ENCODE measurements at regions not wholly inside any gene's neighbourhood (a gene's known extent, or its start where the extent isn't known, plus 50 kb on each side); places are given as distances from the start of the nearest gene placed in this dataset.
A peak's percentile ranks its signal among the peaks of the same experiment; 100 is the strongest.

DNA sequence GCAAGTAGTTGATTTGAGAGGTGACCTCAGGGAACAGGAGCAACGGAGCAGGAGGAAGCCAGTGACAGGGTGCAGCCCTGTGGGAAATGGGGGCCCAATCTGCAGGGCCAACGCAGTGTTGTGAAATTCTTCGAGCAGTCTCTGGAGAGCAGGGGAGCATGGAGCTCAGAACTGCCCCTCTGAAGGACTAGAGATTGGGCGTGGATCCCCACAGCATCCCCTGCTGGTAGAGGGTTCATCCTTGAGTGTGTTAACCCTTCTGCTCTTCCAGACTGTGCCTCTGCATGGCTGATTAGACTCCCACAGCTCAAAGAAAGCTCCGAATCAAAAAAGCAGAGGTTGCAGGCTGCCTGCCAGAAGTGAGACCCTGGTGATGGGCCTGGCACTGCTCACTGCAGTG lies 77.9 kb upstream of the UQCRFS1 start:
- H3K56ac ChIP-seq (replicated peaks; ENCODE audit: insufficient read length, low read depth, low read length), result no peak overlapping the region
- H3K18ac ChIP-seq (ENCODE audit: extremely low read depth, low read length), result no peak overlapping the region
- H3K9me3 ChIP-seq (ENCODE audit: insufficient read depth in 2 of 2, low read depth in 1 of 2, low read length in 1 of 2), result no peaks in the 10 kb centered on the region
- H3K36me3 ChIP-seq (ENCODE audit: control insufficient read depth in 2 of 4, insufficient read depth in 4 of 4, low read length in 3 of 4), result no peaks in the 10 kb centered on the region
- H3K4me2 ChIP-seq (ENCODE audit: insufficient read depth in 1 of 2, low read depth in 2 of 2, low read length in 2 of 2), result no peak overlapping the region
- peak overlapping the region; percentile 75; the same call in 1 of the 2 replicates for H4K8ac ChIP-seq (ENCODE audit: extremely low read depth, insufficient read depth, low read length)
- no peaks in the 10 kb centered on the region for H4K20me1 ChIP-seq (replicated peaks in 1 of 2; ENCODE audit: control insufficient read depth in 1 of 2, insufficient read depth in 2 of 2, low read length in 2 of 2)
- H3K4me3 ChIP-seq (ENCODE audit: extremely low read depth in 1 of 4, insufficient read depth in 2 of 4, low read depth in 3 of 4, low read length in 4 of 4), result no peak overlapping the region
- no peak overlapping the region for H2BK120ac ChIP-seq (replicated peaks; ENCODE audit: low read depth, low read length)
- no peak overlapping the region for H3K4ac ChIP-seq (replicated peaks; ENCODE audit: insufficient read length, low read depth, low read length)
- H3K23me2 ChIP-seq (ENCODE audit: low read depth, low read length), result no peaks in the 10 kb centered on the region
- no peak overlapping the region for H2BK12ac ChIP-seq (ENCODE audit: low read depth, low read length)
- TF ChIP-seq FOSL1 (IDR thresholded peaks at IDR 0.05; ENCODE audit: insufficient read depth, low read depth, low read length) (no peak), RAD21 (IDR thresholded peaks at IDR 0.05 in 1 of 2, conservative IDR thresholded peaks at IDR 0.05 in 1 of 2; ENCODE audit: low read depth in 2 of 2, low read length in 2 of 2) (peak; percentile 8 to 33; a peak in 2 of 4 replicates)
- TF ChIP-seq, protein P1, sequence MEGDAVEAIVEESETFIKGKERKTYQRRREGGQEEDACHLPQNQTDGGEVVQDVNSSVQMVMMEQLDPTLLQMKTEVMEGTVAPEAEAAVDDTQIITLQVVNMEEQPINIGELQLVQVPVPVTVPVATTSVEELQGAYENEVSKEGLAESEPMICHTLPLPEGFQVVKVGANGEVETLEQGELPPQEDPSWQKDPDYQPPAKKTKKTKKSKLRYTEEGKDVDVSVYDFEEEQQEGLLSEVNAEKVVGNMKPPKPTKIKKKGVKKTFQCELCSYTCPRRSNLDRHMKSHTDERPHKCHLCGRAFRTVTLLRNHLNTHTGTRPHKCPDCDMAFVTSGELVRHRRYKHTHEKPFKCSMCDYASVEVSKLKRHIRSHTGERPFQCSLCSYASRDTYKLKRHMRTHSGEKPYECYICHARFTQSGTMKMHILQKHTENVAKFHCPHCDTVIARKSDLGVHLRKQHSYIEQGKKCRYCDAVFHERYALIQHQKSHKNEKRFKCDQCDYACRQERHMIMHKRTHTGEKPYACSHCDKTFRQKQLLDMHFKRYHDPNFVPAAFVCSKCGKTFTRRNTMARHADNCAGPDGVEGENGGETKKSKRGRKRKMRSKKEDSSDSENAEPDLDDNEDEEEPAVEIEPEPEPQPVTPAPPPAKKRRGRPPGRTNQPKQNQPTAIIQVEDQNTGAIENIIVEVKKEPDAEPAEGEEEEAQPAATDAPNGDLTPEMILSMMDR (IDR thresholded peaks at IDR 0.05; ENCODE audit: control extremely low read depth in 1 of 3, insufficient read depth in 1 of 3, low read depth in 1 of 3, low read length in 3 of 3), result peak; percentile 19 to 37 (median 23); a peak in 3 of 4 replicates
- FAIRE-seq (no peak), DNase-seq (ENCODE audit: low read depth in 1 of 2, low spot score in 2 of 2) (no peak)
- 0 out of 2 replicates have a peak overlapping the region, but pooled peaks have one; percentile 58 for H2AFZ ChIP-seq (ENCODE audit: low read length)
- H3K9ac ChIP-seq (replicated peaks in 1 of 4; ENCODE audit: extremely low read depth in 1 of 4, low read depth in 3 of 4, low read length in 3 of 4), result no peak overlapping the region
- CTCF ChIA-PET (ENCODE audit: partially characterized antibody), result interaction anchor here (0.8 to 2.2 kb wide), 11 partner anchors 11 to 238 kb away, joined by 3 to 10 read pairs (median 3); no protein-coding TSS in a partner anchor
- H2BK15ac ChIP-seq (ENCODE audit: low read length), result no peak overlapping the region
- no peak overlapping the region for H2BK20ac ChIP-seq (ENCODE audit: low read length)
- POLR2A ChIA-PET (ENCODE audit: partially characterized antibody), result no interaction called here
- no peak overlapping the region for H2BK5ac ChIP-seq (ENCODE audit: low read depth, low read length)
- no peak overlapping the region for H4K5ac ChIP-seq (ENCODE audit: insufficient read length, low read depth, low read length)
- no peaks in the 10 kb centered on the region for H3K27me3 ChIP-seq (replicated peaks in 1 of 4; ENCODE audit: control insufficient read depth in 3 of 4, extremely low read depth in 1 of 4, insufficient read depth in 3 of 4, low read length in 3 of 4)
- no peaks in the 10 kb centered on the region for H3K79me2 ChIP-seq (ENCODE audit: control insufficient read depth in 1 of 2, insufficient read depth in 2 of 2, low read length in 2 of 2)
- H2AK5ac ChIP-seq (ENCODE audit: low read depth, low read length), result no peak overlapping the region
- H3K14ac ChIP-seq (ENCODE audit: insufficient read length), result no peak overlapping the region
- no peak overlapping the region for H4K91ac ChIP-seq (replicated peaks; ENCODE audit: insufficient read length, low read length)
- no peak overlapping the region for H3K23ac ChIP-seq (ENCODE audit: insufficient read length)
- 86% methylated on average over 5 of the region's 5 CpGs; no CpG with 5 or more reads in 1 of the 2 experiments for WGBS, 2 experiments (ENCODE audit: extremely low coverage in 1 of 2, insufficient coverage in 1 of 2, insufficient read length in 1 of 2, insufficient replicate concordance in 2 of 2, low coverage in 1 of 2, low lambda C conversion rate in 2 of 2, missing lambda C conversion rate in 1 of 2)
- no peak overlapping the region for H3K27ac ChIP-seq (ENCODE audit: low read depth, low read length)
- no peaks in the 10 kb centered on the region for H3K79me1 ChIP-seq (ENCODE audit: low read depth, low read length)
- H3K4me1 ChIP-seq (replicated peaks in 1 of 4; ENCODE audit: control insufficient read depth in 3 of 4, insufficient read depth in 4 of 4, low read length in 3 of 4), result peaks cover 0 to 2% (median 0%) of the 10 kb centered on the region in 4 experiments; a peak in 3 of 7 replicates
